Erythroblast (primary cell): ENCODE measurements at regions not wholly inside any gene's neighbourhood (a gene's known extent, or its start where the extent isn't known, plus 50 kb on each side); places are given as distances from the start of the nearest gene placed in this dataset.

ENCODE experiments used
- GATA1 ChIP-seq: IDR thresholded peaks from 2 replicates; pipeline ENCODE4 v1.6.1; 2011; ENCODE audit warnings: low read depth, mild to moderate bottlenecking, control low read depth, low read length, moderate library complexity
- POLR2A ChIP-seq: IDR thresholded peaks from 2 replicates; pipeline ENCODE4 v1.6.1; 2011; ENCODE audit warnings: mild to moderate bottlenecking, low read length

GRCh38 chr1:34361781-34362357 is 185.2 kb downstream of the C1orf94 start:
- TF ChIP-seq POLR2A: no peak
- no peak for TF ChIP-seq GATA1
